Glomerular visceral epithelial cell (primary cell): ENCODE measurements at regions not wholly inside any gene's neighbourhood (a gene's known extent, or its start where the extent isn't known, plus 50 kb on each side); places are given as distances from the start of the nearest gene placed in this dataset.
"Not testable (repeated sequence)": the region's sequence is repeated elsewhere in the genome, so short reads cannot be mapped to it uniquely, and the experiment has no call there.

ENCODE experiments used
- DNase-seq: peaks from one replicate; pipeline ENCODE4 v3.0.0-alpha.2; 2016; ENCODE audit errors: extremely low spot score

- DNase-seq = no peak
Observed at GRCh38 chr9:36461323-36461722, 61.3 kb upstream of the RNF38 start.

DNA sequence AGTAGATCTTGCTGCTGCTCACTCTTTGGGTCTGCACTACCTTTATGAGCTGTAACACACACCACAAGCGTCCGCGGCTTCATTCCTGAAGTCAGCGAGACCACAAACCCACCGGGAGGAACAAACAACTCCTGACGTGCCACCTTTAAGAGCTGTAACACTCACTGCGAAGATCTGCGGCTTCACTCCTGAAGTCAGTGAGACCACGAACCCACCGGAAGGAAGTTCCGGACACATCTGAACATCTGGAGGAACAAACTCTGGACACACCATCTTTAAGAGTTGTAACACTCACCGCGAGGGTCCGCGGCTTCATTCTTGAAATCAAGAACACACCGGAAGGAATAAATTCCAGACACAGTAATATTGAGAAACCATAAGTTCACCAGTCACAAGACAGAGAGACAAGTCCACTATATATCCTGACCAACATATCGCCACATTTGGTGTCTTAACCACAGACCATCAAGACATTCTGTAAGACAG, 58.4 kb upstream of the RNF38 start:
- DNase-seq = not testable (repeated sequence)

GRCh38 chr9:36457836-36458429, 57.9 kb upstream of the RNF38 start:
- DNase-seq = no peak

DNA sequence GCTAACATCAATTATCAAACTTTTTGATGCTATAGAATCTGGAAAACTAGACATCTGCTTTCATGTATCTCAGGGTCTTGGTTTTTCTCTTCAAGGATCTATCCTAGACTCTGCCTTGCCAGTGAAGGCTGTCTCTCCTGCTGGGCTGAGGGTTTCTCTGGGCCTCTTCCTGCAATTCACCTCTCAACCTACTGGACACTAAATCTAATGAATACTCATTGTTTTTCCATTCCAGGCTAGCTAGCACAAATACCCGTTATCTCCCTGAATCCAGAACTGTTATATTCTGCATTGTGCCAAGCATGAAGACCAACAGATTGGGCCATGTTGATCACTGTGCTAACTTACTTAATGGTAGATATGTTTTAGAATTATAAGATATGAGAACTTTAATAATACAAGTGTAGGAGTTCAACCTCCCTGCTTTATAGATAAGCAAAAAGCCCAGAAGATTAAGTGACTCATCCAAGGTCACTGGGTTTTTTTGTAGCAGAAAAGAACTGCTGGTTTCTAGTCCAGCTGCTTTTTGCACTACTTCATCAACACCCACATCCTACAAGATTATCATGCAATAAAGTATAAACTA, 56.5 kb upstream of the RNF38 start:
- DNase-seq = no peak

DNA sequence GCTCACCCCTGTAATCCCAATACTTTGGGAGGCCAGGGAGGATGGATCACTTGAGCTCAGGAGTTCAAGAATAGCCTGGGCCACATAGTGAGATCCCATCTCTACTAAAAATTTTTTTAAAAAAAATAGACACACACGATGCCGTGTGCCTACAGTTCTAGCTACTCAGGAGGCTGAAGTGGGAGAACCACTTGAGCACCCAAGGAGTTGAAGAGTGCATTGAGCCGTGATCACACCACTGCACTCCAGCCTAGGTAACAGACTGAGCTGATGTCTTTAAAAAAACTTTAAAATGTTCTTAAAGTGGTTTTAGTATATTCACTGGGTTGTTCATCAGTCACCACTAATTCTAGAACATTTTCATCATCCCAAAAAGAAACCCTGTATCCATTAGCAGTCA, 51.9 kb upstream of the RNF38 start:
- no peak for DNase-seq

GRCh38 chr9:36450110-36450732, 50.2 kb upstream of the RNF38 start:
- DNase-seq = peak; percentile 49
